GM19240 (cell line): ENCODE measurements at regions not wholly inside any gene's neighbourhood (a gene's known extent, or its start where the extent isn't known, plus 50 kb on each side); places are given as distances from the start of the nearest gene placed in this dataset.

Experiments
- DNase-seq: peaks from one replicate; pipeline ENCODE4 v3.0.0; 2011; ENCODE audit warnings: low spot score; ENCODE audit not compliant: insufficient read length

DNA sequence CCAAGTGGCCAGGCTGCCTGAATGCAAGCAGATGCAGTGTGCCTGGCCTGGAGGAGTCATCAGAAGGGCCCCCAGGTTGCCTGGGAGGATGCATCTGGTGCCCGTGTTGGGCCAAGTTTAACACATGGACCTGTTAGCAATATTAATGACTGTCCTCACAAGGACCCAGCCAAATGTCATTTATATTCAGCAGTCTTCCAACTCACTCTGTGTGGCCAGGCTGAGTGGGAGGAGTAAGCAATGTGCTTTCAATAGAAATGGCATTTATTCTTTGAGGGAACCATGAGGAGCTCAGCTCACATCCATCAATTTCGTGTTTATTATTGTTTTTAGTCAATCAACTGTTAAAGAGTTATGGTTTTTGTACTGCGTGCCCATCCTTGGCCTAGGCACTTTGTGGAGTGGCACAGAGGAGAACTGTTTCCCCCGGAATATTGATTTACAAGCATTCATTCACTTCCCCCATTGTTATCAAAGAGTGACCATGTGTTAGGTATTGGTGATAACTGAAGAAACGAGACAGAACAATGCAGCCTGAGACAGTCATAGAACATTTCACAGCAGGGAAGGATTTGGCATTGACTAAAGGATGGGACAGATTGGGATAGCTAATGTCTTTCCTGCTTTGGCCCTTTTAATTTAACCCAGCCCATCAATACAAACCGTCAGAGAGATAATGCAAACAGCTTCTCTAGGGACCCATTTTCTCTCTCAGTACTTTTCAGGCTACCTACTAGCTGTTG is 725.2 kb downstream of the TSN start:
- DNase-seq = no peak

DNA sequence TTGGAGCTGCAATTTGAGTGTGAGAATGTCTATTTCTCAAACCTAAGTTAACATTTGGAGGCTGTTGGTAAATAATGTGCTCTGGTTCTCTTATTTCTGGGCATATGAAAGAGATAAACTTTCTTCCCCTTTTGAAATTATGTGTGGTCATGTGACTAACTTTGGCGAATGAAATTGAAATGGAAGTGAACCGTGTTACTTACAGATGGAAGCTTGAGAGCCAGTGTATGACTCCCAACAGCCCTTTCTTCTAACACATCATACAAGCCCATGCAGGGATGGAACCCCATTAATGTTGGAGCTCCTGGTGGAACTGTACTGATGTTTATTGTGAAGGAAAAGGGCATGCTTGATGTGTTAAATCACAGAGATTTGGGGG is 725.8 kb downstream of the TSN start:
- DNase-seq = no peak

DNA sequence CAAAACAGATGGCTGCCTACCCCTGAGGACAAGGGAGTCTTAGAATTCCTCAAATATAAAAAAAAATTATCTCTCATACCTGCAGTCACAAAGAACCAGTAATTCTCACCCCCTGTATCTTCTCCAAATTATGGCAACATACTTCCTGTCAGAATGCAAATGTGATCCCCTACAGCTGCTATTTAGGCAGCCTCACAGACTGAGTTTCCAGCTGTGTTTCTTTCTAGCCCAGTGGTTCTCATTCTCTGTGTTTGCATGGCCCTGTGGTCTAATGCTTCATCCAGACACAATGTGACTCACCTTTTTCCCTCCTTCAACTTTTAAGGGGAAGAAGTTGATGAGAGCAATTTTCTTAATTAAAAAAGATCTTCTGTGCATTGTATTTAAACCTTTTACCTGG is 726.3 kb downstream of the TSN start:
- no peak for DNase-seq

DNA sequence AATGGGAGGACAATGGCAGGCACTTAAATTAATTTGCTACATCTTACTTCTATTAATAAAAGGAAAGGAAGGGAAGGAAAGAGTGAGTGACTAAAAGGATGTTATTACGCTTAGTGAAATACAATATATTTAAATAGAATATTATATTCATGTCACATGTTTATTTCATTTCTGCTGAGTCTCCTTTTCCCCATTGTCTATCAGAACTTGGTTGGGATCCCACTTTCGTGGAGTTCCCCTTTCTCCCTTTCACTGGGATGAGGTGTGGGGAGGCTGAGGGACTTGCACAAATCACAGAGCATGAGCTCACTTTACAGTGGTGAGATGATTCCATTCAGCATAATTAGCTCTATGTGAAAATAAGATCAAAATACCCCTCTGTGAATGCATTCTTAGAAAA is 730.6 kb downstream of the TSN start:
- DNase-seq = no peak

DNA sequence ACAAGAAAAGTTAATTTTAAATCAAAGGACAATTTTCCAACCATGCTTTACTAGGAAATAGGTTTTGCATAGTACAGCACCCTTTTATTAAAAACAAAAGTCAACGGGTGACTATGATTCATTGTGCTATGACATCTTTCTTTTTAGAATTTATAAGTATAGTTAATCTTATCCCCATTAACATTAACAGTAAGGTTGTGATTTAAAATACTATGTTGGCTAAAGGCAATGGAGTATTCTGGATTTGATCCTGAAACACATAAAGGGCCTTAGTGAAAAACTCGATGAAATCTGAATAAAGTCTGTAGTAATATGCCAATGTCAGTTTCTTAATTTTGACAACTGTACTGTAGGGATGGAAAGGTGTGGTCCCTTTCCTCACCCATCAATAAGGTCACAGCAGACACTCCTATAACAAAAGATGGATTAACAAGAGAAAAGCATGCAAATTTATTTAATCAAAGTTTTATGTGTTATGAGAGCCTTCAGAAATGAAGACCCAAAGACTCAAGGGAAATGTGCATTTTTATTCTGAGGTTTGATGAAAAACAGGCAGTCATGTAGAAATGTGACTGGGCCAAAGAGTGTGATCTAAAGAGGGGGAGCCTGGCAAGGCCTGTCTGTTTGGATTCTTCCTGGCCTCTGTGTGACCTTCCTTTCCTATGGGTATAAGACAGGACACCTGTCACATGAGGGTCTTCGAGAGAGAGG is 731.4 kb downstream of the TSN start:
- DNase-seq = no peak

DNA sequence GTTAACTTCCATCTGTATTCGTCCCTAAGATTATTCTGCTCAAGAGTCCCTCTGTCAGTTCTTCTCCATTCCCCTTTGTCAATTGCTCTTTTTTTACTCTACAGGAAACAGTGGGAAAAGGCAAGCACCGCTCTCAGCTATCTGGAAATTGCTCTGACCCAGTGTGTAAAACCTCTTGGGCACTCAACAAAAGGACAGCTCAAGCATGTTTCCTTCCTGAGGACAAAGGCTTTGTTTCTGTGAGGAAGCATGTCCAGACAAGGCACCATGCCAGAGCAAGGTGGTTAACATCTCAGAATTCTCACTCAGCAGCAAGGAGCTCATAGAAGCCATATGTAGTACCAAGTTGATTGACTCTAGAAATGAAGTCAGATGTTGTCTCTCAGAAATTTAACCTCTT is 735.6 kb downstream of the TSN start:
- DNase-seq = no peak

DNA sequence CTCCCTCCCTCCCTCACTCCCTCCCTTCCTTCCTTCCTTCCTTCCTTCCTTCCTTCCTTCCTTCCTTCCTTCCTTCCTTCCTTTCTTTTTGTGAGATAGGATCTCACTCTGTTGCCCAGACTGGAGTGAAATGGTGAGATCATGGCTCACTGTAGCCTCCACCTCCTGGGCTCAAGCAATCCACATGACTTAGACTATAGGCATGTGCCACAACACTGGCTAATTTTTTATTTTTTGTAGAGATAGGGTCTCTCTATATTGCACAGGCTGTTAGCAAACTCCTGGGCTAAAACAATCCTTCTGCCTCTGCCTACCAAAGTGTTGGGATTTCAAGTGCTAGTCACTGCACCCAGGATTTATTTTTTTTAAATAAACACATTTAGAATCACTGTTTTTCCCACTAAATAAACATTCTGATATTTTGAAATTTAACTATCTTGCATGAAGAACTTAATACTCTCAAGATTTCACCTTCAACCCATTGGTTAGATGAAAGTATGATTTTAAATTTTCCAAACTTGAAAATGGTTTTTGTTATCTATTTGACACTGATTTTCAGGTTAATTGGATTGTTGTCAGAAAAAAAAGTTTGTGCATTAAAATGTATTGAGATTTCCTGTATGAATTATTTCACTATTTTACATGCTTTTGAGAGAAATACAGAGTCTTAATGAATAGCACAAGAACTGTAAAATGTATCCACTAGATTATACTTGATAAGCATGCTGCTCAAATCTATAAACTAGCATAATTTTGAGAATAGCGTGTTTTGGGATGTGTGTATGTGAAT is 745.1 kb downstream of the TSN start:
- no peak for DNase-seq

DNA sequence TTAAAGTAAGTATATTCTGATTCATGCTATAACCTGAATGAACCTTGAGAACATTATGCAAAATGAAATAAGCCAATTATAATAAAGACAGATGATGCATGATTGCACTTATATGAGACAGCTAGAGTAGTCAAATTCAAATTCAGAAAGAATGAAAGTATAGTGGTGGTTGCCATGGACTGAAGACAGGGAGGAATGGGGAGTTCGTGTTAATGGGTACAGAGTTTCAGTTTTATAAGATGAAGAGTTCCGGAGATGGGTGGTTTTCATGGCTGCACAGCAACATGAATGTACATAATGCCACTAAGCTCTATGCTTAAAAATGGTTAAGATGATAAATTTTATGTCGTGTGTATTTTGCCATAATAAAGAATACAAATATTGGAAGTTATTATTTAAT is 751.2 kb downstream of the TSN start:
- DNase-seq = no peak

DNA sequence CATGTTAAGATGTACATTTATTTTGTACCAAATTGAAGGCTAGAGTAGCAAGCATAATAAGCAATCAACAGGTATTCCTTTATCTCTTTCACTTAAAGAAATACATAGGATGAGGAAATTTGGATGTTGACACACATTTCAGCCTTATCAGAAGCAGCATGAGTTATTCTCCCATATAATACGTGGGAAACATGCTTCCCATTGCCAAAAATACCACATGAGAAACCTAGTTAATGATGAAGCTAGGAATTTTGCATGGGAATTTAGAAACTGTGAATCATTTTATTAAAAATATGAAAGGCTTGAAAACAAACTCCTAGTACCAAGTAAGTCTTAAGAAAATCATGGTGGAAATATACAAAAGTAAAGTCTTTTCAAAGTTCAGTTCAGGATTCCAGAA is 751.8 kb downstream of the TSN start:
- no peak for DNase-seq

DNA sequence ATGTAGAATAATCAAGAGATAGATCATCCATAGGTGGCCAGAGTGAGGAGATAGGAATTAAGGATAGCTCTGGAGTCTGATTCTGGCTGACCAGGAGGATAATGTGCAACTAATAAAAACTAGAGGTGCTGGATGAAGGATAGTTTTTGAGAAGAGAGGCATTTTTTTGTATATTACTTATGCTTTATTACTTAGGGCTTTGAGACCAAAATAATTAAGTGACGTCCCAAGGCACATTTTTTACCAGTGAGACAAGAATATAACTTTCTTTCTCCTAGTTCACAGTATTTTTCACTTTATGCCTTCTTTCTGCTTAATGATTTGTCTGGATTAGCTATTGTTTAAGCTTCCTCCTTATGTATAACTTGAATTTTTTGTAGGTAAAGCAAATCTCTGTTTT is 756.6 kb downstream of the TSN start:
- DNase-seq = no peak

DNA sequence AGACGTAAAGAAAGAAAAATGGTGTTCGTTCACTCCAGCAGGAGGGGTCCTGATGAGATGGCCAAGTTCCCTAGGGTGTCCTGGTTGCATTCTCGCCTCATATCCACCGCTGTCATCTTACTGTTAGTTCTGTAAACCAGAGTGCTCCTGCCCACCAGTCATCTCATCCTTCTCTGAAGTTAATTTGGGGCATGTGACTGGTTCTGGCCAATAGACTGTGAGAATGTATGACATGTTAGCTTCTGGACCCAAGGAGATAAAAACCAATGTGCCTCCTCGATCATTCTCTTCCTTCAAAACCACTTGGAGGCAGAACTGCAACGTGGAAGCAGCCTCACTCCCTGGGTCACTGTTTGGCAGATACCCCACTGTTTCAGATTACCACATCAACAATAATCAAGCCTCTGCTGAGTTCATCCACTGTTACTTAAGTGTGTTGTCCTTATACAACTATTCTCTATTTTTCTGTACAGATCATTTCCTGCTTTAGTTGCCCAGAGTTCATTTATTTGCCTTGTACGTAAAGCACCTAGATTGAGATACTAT is 759.1 kb downstream of the TSN start:
- no peak for DNase-seq

DNA sequence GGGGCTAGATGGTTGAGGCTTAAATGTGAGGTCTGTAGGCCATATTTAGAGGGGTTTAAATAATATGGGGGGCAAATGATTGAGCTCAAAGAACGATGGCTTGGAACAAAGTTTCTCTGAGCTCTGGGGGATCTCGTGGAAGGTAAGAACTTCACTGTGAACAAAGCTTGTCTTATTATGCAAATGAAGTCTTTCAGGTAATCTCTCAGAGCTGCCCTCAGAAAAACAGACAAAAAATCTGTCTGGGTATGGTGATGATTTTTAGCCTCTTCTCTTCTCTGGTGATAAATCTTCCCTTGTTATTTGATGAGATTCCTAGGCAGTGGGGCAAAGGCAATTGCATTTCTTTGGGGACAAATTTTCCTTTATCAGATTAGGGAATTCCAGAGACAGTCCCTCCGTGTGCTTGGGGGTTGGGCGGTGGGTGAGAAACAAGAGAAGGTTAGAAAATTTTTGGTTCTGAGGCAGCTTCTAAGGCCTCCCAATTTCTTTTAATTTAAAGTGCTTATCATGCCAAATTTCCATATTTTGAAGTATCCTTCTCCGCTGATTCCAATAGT is 760.4 kb downstream of the TSN start:
- DNase-seq = no peak

DNA sequence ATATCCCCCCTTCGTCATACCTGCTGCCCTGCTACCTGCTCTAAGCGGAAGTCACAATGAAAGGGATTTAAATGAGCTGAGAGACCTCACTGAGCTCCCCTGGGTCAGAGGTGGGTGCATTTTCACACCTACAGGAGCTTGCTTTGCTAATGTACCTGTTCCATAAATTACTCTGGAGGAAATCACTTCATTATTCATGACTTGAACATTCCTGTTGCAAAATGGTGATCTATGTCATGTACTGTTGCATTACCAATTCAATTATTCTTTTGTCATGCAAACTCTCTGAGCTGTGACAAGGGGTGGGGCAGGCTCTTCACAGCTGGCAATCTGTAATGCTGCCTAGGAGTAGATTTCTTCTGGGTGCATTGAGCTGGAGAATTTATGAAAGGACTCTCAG is 761.3 kb downstream of the TSN start:
- DNase-seq = no peak

DNA sequence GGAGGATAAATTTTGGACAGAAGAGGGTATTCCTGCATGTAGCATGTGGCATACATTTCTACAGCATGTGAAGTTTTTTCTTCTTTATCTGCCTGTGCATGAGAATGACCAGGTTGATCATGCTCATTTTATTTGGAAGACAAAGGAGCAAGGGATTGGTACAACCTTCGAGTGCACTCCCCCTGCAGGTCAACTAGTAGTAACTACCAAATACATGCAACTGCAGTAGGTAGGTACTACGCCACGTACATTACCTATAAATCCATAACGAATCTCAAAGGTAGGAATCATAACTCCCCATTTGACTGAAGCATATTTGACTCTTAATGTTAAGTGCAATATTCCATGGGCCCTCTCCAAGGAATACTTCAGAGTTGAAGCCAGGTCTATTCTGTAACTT is 763.9 kb downstream of the TSN start:
- DNase-seq = no peak

DNA sequence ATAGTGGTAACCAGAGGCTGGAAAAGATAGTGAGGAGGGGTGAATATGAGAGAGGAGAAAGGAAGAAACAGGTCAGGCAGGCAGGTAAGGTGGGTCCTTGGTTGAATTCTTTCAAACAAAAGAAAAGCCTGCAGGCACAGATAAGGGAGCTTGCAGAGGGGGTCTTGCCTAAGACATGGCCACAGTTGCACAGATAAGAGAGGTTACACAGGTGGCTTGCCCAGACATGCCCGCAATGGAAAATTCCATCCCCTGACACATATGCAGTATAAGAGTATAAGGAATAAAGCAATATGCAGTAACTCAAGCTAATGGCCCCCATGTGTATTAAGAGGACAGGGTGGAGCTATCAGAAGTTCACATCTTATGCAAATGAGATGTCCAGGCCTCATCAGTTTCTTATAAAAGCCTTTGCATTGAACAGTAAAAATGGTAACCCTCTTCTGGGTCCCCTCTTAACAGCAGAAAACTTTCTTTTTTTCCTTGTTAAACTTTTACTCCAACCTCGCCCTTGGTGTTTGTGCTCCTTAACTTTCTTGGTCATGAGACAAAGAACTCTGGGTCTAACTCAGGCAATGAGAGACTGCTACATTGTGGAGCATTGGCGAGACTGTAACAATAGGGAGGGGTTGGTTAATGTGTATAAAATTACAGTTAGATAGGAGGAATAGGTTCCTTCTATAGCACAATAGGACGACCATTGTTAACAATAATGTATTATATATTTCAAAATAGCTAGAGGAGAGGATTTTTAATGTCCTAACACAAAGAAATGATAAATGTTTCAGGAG is 764.6 kb downstream of the TSN start:
- DNase-seq = no peak

DNA sequence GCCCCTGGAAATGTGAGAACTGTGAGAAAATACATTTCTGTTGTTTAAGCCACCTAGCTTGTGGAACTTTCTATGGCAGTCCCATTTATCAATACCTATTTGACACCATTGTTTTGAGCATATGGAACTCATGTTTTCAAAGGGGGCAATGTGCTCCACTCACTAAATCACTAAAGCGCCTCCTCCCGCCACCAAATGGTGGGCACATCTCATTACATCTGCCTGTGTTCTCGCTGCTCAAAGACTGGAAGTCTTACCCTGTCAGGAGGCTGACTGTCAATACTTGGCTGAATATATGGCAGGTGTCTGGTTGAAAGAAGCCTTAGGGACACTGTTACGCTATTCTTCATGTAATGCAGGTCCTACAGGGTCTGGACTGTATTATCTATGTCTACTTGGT is 767.7 kb downstream of the TSN start:
- no peak for DNase-seq

DNA sequence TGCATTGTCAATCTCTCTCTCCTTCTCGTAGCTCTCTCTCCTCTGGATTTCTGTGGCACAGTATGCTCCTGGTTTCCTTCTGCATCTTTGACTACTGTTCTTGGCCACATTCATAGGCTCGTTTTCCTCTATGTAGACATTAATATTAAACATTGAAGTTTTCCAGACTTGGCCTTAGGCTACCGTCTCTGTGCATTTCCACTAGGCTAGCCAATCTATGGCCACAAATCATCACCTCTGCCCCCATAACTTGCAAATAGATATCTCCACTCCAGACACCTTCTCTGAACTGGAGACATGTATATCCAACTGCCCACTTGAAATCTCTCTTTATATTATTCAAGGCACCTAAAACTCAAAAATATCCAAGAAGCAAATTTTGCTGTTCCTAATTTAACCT is 768.5 kb downstream of the TSN start:
- no peak for DNase-seq

DNA sequence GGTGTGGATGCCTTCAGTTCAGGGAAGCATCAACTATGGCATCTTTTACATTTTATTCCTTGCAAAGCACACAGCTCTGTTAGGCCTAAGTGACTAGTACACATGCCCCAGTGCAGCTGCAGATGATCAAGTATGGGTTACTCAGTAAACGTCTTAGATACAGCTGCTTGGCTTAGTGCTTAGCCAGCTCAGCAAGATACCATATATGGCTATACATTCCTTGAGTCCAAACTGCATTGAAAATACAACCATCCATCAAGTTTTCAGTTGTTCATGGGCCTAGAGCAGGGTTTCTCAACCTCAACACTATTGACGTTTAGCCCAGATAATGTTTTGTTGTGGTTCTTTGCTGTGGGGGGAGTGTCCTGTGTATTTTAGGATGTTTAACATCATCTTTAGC is 769.9 kb downstream of the TSN start:
- DNase-seq = no peak

DNA sequence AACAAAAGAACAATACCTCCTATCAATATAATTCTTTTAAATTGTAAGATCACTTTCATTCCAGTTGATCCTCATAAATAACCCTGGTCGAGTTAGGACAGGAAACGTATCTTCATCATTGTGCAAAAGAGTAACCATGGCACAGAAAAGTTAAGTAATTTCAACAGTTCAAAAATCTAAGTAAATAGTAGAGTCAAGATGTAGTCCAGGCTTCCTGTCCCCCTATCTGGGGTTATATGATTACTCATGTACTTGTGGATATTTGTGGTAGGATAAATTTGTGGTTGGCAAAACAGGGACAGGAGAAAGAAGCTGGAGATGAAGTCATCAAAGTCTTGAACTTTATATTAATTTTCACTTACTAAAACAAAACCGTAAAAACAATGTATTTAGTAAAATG is 772.6 kb downstream of the TSN start:
- no peak for DNase-seq

DNA sequence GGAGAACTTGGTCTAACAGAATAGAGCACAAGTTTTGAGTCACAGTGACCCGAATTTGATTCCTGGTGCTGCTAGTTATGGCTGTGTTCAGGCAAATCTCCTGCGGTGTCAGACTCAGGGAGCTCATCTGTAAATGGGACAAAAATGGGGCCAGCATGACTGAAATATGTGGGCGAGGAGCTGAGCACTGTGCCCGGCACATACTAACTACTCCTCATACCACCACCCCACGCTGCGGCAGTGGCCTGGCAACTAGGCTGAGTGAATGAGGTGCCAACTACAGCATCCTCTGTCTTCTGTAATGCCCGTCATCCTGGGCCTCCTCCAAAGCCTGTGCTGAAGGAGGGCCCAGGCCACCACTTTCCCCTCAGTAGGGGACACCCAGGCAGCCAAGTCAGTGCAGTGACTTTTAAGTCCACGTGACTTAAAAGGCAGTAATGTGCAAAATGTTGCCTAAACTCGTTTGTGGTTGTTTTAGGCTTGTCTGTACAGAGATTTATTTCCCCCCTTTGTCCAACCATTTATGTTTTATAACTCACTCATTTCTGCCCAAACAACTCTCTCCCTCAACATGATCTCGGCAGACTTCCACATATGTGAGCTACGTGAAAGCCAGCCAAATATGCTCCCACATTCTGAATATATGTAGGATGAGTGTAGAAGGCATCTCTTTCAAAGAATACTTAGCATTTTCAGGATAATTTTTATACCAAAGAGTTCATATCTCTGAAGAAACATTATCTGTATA is 773.7 kb downstream of the TSN start:
- no peak for DNase-seq
